ENCODE measurements at regions not wholly inside any gene's neighbourhood (a gene's known extent, or its start where the extent isn't known, plus 50 kb on each side); places are given as distances from the start of the nearest gene placed in this dataset.
"Not testable (repeated sequence)": the region's sequence is repeated elsewhere in the genome, so short reads cannot be mapped to it uniquely, and the experiment has no call there.

GRCh38 chr7:84855758-84856157 lies 331.1 kb downstream of the SEMA3D start:
- H3K4me3 ChIP-seq = no peak overlapping the region
- TF ChIP-seq CTCF (IDR thresholded peaks at IDR 0.05) (no peak), POLR2AphosphoS5 (IDR thresholded peaks at IDR 0.05) (no peak), POLR2A (IDR thresholded peaks at IDR 0.05) (no peak), EP300 (IDR thresholded peaks at IDR 0.05) (no peak)
- H3K4me1 ChIP-seq = no peaks in the 10 kb centered on the region

GRCh38 chr7:84848974-84849372 lies 337.9 kb downstream of the SEMA3D start:
- not testable (repeated sequence) for H3K9me3 ChIP-seq; DNase-seq (ENCODE audit: low spot score in 2 of 2); H3K4me1 ChIP-seq; H3K4me3 ChIP-seq; H3K27me3 ChIP-seq; H3K36me3 ChIP-seq; H3K27ac ChIP-seq

More at GRCh38 chr7:84855758-84856157, 331.1 kb downstream of the SEMA3D start:
- H3K9me3 ChIP-seq = no peaks in the 10 kb centered on the region
- H3K36me3 ChIP-seq = no peaks in the 10 kb centered on the region
- H3K27me3 ChIP-seq = no peaks in the 10 kb centered on the region
- no peak for DNase-seq (ENCODE audit: low spot score in 2 of 2)
- no peak overlapping the region for H3K27ac ChIP-seq

- H3K4me1 ChIP-seq = no peaks in the 10 kb centered on the region
- no peaks in the 10 kb centered on the region for H3K27me3 ChIP-seq
- H3K4me3 ChIP-seq = no peak overlapping the region
- DNase-seq (ENCODE audit: low spot score in 2 of 2) = no peak
- H3K9me3 ChIP-seq = no peaks in the 10 kb centered on the region
- no peak overlapping the region for H3K27ac ChIP-seq
- no peaks in the 10 kb centered on the region for H3K36me3 ChIP-seq
- TF ChIP-seq POLR2A (IDR thresholded peaks at IDR 0.05) (no peak), POLR2AphosphoS5 (IDR thresholded peaks at IDR 0.05) (no peak)
Observed at GRCh38 chr7:84848219-84848973, 338.5 kb downstream of the SEMA3D start.

GRCh38 chr7:84847790-84848189 lies 339.1 kb downstream of the SEMA3D start:
- H3K27me3 ChIP-seq = no peaks in the 10 kb centered on the region
- H3K27ac ChIP-seq = no peak overlapping the region
- no peaks in the 10 kb centered on the region for H3K4me1 ChIP-seq
- H3K9me3 ChIP-seq = no peaks in the 10 kb centered on the region
- WGBS = 54% methylated on average over 3 of the region's 3 CpGs
- TF ChIP-seq EP300 (IDR thresholded peaks at IDR 0.05) (no peak), CTCF (IDR thresholded peaks at IDR 0.05) (no peak), POLR2A (IDR thresholded peaks at IDR 0.05) (no peak), POLR2AphosphoS5 (IDR thresholded peaks at IDR 0.05) (no peak)
- H3K36me3 ChIP-seq = no peaks in the 10 kb centered on the region
- no peak overlapping the region for H3K4me3 ChIP-seq
- no peak for DNase-seq (ENCODE audit: low spot score in 2 of 2)

GRCh38 chr7:84847038-84847437 lies 339.8 kb downstream of the SEMA3D start:
- Histone ChIP-seq H3K27me3 (no peaks in the 10 kb centered on the region), H3K9me3 (no peaks in the 10 kb centered on the region), H3K27ac (no peak overlapping the region), H3K36me3 (no peaks in the 10 kb centered on the region), H3K4me1 (no peaks in the 10 kb centered on the region), H3K4me3 (no peak overlapping the region)
- no peak for DNase-seq (ENCODE audit: low spot score in 2 of 2)
- 82% methylated on average over 1 of the region's 1 CpG for WGBS
- TF ChIP-seq EP300 (IDR thresholded peaks at IDR 0.05) = no peak
- no peak for TF ChIP-seq POLR2AphosphoS5 (IDR thresholded peaks at IDR 0.05)
- no peak for TF ChIP-seq POLR2A (IDR thresholded peaks at IDR 0.05)
- TF ChIP-seq CTCF (IDR thresholded peaks at IDR 0.05) = no peak

- DNase-seq (ENCODE audit: low spot score in 2 of 2) = no peak
- no peak overlapping the region for H3K4me3 ChIP-seq
- no peaks in the 10 kb centered on the region for H3K4me1 ChIP-seq
- no peaks in the 10 kb centered on the region for H3K36me3 ChIP-seq
- H3K27ac ChIP-seq = no peak overlapping the region
- TF ChIP-seq POLR2AphosphoS5 (IDR thresholded peaks at IDR 0.05) = no peak
- TF ChIP-seq CTCF (IDR thresholded peaks at IDR 0.05) = no peak
- TF ChIP-seq EP300 (IDR thresholded peaks at IDR 0.05) = no peak
- TF ChIP-seq POLR2A (IDR thresholded peaks at IDR 0.05) = no peak
- no peaks in the 10 kb centered on the region for H3K27me3 ChIP-seq
- H3K9me3 ChIP-seq = no peaks in the 10 kb centered on the region
- 75% methylated on average over 3 of the region's 3 CpGs for WGBS
Observed at GRCh38 chr7:84845971-84846370, 340.9 kb downstream of the SEMA3D start.
